T-helper 2 cell (primary cell): ENCODE measurements at regions not wholly inside any gene's neighbourhood (a gene's known extent, or its start where the extent isn't known, plus 50 kb on each side); places are given as distances from the start of the nearest gene placed in this dataset.
"Not testable (repeated sequence)": the region's sequence is repeated elsewhere in the genome, so short reads cannot be mapped to it uniquely, and the experiment has no call there.

ENCODE experiments used
- DNase-seq, 5 experiments: peaks; one replicate each; pipeline versions ENCODE4 v3.0.0 to v3.0.0-alpha.2; 2012 to 2022

DNA sequence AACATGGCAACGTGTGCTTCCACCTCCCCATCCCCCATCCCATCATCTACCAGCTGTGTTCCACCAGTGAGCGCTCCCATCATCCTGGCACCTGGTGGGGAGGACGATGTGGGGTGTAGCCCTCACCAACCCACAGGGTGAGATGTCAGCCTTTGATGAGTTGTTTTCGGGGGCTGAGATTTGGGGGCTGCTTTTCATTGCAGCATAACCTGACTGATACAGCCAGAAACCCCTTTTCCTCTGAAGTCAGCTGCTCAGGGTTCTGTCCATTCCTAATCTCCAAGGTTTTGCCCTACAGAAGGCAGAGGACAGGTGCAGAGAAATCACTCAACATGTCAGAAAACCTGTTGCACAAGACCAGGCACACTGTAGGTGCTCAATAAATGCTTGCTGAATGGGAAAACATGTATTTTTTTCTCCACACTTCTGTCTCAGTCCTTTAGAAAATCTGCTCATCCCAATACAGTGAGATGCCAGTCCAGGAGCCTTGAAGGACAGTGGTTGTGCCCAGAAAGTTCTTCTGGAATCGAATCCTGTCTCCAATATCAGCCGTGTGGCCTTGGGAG is 239.8 kb downstream of the RBM19 start:
- no peak for DNase-seq

DNA sequence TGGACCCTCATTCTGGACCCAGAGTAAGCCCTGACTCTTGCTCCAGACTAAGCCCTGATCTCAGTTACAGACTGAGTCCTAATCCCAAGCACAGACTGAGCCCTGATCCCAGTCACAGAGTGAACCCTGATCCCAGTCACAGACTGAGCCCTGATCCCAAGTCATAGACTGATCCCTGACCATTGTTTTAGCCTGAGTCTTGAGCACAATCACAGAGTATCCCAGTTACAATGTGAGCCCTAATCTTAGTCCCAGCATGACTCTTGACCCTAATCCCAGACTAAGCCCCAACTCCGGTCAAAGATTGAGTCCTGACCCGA is 240.6 kb downstream of the RBM19 start:
- no peak for DNase-seq

DNA sequence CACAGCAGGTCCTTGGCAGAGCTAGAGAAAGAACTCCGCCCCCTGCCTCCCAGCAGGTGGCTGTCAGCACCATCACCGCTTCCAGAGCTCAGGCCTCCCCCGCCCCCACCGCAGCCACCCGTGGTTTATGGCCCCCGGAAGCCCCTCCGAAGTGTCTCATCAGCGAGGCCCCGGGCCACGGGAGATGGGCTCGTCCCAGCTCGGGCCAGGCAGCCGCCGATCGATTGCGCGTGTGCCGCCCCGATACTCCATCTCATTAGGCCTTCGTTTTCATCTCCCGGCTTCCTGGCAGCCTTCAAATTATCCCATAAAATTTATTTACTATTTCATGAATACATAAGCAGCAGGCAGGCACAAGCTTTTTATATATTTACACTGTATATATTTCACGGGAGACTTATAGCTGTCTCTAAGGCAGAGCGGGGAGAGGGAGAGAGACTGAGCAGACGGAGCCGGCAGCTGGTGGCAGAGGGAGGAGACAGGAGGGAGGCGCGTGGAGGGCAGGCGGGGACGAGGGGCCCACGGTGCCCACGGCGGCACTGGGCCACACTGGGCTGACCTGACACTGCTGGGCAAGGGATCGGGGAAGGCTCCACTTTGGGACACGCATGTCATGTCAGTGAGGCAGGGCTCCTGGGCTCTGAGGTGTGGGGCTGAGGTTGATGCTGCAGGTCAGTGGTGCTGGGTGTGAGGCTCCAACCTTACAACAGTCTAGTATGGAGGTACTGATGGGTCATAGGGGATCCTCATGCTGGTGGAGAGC is 241.2 kb downstream of the RBM19 start:
- no peak for DNase-seq

DNA sequence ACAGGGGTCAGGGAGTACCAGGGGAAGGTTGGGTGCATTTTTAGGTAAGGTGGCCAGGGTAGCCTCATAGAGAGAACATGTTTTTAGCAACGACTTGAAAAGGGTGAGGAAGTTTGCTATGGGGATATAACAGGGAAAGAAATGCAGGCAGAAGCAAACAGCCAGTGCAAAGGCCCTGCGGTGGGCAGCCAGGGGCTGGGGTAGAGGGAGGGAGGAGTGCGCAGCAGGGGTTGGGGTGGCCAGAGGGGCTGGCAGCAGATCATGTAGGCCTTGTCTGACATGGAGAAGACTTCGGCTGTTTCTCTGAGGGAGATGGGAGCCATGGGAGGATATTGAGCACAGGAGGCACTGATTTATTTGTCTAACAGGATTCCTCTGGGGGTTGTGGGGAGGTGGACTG is 242.5 kb downstream of the RBM19 start:
- no peak for DNase-seq

DNA sequence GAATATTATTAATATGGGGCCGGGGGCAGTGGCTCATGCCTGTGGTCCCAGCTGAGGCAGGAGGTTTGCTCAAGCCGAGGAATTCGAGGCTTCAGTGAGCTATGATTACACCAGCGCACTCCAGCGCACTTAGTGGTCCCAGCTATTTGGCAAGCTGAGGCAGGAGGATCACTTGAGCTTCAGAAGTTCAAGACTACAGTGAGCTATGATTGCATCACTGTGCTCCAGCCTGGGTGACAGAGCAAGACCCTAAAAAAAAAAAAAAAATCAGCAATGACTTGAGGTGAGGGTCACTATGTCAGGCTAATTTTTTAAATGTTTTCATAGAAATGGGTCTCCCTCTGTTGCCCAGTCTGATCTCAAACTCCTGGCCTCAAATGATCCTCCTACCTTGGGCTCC is 243.4 kb downstream of the RBM19 start:
- DNase-seq: no peak

DNA sequence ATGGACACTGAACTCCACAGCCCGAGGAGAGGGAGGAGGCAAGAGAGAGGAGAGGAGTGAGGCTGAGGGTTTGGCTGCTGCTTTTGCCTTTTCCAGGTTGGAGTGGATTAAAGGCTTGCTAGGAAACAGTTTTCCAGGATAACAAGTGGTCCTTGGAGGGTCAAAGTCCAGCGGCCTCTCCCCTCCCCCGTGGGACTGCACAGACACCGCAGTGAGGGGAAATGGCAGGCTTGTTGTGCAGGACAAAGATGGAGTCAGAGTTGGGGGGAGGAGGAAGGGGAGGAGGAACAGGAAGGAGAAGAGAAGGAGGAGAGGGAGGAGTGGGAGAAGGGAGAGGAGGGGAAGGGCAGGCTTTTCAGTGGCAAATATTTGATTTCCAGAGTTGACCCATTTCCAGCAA is 245.5 kb downstream of the RBM19 start:
- DNase-seq: no peak

DNA sequence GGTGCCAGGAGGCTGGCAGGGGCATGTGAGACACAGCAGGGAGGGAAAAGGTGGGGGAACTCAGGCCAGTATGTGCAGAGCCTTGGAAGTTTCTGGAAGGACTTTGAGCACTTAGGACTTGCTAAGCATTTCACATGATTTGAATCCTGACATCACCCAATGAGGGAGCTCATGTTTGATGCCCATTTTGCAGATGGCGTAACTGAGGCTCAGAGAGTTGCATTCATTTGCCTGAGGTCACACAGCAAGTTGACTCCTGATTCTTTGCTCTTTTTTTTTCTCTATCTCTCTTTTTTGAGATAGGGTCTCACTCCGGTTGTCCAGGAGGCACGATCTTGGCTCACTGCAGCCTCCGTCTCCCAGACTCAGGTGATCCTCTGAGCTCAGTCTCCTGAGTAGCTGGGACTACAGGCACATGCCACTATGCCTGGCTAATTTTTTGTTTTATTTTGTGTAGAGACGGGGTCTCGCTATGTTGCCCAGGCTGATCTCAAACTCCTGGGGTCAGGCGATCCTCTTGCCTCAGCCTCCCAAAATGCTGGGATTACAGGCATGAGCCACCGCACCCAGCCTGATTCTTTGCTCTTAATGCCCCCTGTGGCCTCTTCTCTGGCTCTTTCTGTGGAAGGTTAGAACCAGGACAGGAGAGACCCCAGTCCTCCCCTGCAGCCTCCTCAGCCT is 246.1 kb downstream of the RBM19 start:
- no peak for DNase-seq

DNA sequence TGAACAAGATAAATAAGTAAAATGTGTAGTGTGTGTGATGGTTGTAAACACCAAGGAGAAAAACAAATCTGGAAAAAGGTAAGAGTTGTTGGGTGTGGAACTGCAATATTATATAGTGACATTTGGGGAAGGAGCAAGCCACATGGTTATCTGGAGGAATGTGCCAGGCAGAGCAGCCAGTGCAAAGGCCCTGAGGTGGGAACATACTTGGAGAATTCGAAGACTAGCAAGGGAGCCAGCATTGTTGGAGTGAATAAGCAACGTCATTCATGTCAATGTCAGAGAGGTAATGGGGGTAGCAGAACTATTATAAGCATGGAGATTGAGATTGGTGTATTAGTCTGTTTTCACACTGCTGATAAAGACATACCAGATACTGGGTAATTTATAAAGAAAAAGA is 241.5 kb upstream of the LHX5 start:
- DNase-seq: no peak

DNA sequence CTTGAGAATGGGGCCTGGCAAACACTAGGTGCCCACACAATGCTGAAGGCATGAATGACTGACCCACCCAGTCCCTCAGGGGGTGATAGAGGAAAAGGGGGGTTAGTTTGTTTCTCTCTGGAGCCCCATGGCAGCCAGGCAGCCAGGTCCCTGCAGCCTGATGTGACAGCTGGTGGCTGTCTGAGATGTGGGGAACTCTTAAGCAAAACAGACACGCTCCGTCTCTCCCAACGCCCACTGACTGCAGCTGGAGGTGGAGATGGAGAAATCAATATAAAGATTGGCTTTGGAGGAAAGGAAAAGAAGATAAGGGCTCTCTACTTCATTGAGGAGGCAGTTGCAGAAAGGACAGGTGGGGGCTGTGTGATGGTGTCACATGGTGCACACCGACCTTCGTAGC is 240.8 kb upstream of the LHX5 start:
- DNase-seq: no peak

DNA sequence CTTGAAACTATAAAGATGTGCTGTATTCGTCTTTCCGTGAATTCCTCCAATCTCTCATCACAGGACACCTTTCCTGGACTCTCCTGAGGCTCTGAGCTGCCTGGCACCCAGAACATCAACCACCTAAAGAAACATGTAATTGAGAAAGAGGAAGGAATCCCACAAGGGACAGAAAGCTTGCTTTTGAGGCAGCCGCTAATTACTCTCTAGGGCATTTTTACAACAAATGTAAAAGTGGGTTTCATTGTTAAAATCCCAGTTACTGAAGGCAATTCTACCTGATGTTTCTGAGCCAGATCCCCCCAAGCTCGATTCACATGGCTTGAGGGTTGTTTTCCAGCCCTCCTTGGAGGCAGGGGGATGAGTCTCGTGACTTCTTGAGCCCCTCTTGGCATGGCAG is 238.5 kb upstream of the LHX5 start:
- DNase-seq: no peak

DNA sequence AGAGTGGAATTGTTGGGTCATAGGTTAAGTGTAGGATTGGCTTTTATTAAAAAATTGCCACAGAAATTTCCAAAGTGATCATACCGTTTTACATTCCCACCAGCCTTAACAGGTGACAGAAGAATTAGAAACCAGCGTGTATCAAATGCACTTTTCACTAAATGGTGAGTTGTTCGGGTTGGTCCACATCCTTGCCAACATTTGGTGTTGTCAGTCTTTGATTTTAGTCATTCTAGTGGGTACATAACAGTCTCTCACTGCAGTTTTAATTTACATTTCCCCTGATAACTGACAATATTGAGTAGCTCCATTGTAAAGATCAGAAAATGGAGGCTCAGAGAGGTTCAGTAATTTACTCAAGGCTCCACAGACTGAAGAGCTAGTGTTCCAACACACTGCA is 237.8 kb upstream of the LHX5 start:
- no peak for DNase-seq

DNA sequence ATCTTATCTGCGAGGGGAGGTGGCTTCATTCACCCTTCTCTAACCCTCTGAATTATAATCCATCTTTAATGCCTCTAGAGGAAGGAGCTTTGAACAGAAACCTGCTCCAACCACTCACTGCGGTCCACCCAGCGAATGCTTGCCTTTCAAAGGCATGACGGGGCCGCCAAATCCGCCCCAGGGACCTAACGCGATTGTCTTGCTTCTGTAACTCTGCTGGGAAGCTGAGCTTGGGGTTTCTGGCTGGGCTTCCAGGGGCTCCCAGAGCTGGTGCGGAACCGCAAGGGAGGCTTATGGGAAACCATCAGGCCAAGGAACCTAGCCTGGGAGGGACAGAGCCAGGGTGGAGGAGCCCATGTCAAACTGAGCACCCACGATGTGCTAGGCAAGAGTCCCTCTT is 231.2 kb upstream of the LHX5 start:
- DNase-seq: no peak

DNA sequence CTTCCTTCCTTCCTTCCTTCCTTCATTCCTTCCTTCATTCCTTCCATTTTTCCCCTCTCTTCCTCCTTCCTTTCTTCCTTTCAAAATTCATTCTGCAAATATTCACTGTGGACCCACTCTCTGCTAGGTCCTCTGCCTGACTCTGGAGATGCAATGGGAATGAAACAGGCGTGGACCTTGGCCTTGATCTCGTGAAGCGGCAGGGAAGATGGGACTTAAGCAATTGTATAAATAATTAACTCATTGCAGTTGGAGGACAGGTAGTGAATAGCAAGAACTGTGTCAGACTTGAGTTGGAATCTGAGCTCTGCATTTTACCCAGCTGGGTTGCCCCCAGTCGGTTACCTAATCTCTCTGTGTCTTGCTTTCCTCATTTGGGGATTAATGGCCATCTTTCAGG is 230.6 kb upstream of the LHX5 start:
- no peak for DNase-seq

DNA sequence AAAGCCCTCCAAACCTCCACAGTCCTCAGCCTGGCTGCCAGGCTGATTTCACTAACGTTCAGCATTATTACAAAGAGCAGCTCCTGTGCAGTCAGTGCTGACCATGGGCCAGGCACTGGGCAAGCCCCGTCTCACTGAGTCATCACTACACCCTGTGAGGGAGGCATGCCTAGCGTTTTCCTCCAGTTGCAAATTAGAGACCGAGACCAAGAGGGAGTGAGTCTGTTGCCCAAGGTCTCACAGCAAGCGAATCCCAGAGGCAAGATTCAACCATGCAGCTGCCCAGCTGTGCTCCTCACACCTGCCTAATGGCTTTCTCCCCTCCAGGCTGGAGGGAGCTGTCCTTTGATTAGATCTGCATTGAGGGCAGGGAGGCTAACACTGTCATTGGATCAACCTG is 229.3 kb upstream of the LHX5 start:
- DNase-seq: no peak

DNA sequence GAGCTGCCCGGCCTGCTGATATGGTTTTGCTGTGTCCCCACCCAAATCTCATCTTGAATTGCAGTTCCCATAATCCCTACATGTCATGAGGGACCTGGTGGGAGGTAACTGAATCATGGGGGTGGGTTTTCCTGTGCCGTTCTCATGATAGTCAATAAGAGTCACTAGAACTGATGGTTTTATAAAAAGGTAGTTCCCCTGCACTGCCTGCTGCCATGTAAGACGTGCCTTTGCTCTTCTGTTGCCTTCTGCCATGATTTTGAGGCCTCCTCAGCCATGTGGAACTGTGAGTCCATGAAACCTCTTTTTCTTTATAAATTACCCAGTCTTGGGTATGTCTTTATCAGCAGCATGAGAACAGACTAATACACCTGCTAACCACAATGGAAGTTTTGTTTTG is 228.3 kb upstream of the LHX5 start:
- DNase-seq: not testable (repeated sequence)

DNA sequence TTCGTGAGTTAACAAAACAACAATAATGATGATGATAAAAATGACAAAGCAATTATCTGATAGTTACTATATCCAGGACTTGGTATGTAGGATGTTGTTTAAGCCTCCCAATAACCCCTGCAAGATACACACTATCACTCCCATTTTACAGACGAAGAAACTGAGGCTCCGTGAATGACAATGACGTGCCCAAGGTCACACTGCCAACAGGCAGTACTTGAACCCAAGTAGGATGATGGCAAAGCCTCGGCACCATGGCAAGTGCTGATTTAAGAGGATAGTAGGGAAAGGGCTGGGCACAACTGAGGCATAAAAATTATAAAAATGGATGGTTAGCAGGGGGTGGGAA is 226.8 kb upstream of the LHX5 start:
- DNase-seq: no peak

DNA sequence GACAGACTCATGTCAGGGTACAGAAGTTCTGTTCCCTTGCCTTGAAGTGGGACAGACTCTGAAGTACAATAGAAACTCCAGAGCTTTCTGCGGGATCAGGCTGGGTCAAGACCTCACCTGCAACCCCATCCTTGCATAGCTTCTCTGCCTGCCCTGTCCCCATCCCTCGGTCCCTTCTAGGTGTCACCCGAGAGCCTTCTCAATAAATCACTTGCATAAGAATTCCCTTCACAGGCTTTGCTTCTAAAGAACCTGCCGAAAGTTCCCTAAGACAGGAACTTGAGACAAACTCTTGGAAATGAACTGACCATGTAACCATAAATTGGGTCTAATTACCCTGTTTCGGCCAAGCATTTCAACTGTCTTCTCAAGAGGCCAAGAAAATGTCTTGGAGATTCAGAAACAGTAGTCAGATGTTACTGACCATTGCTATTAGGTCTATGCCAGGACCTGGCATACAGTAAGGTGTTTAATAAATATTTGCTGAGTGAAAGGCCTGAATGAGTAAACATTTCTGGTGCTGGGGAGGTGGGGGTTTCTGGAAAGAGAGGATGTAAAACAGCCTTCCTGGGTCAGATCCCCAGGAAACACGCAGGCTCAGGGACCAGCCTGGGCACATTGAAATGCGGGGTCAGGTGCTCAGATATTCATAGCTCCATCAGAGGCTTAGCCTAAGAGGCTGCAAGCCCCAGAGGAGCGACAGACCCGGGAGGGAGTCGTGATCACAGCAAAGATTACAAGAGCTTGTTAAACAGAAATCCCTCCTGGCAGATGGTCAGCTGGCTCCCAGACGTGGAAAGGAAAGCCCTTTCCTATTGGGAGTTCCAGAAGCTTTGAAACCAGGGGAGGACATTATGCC is 226.2 kb upstream of the LHX5 start:
- DNase-seq: no peak

DNA sequence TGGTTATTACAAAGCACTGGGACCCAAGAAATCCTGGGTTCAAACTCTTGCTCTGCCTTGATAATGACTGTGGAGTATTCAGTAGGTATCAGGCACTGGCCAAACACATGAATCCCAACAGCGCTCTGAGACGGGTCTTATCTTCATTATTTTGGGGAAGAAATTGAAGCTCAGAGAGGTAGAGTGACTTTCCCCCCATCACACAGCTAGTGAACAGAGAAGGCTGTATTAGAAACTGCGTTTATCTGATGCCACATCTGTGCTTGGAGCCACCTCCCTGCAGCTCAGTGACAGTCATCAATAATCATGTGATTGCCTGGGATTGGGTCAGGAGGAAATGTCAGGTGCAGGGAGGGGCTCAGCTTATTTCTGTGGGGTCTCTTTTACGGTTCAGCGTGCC is 225.4 kb upstream of the LHX5 start:
- DNase-seq: no peak

DNA sequence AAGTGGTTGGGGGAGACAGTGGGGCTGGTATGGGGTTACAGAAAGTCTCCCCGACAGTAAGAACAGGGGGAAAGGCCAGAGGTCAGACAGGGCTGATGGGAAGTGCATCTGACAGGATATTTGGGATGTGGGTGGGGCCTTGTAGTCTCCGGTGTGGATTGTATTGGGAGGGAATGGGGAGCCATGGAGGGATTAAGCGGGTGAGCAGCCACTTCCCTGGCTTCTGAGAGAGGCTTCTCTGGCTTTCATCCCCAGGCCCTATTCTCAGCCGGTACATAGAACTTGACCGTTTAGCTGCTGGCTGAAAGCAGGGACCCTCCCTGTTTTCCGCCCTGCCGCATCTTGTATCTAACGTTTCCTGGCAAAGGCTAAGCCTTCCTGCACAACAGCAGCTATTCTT is 222.0 kb upstream of the LHX5 start:
- DNase-seq: no peak

DNA sequence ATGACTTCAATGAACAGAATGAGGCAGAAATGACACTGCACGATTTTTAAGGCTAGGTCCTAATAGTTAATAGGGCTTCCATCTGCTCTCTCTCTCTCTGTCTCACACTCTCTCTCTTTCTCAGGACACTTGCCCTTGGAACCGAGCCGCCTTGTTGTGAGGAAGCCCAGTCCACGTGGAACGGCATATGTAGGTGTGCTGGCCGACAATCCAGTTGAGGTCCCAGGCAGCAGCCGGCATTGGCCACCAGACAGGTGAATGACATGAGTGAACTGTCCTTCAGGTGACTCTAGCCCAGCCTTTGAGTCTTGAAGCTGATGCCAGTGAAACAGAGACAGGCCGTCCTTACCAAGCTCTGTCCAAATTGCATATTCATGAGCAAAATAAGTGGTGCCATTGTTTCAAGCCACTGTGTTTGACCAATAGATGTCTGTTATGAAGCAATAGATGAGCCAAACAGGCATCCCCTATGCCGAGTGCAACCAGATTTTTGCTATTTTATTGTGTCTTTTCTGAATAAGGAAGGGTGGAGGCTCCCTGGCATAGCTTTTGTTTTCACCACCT is 217.5 kb upstream of the LHX5 start:
- no peak for DNase-seq

DNA sequence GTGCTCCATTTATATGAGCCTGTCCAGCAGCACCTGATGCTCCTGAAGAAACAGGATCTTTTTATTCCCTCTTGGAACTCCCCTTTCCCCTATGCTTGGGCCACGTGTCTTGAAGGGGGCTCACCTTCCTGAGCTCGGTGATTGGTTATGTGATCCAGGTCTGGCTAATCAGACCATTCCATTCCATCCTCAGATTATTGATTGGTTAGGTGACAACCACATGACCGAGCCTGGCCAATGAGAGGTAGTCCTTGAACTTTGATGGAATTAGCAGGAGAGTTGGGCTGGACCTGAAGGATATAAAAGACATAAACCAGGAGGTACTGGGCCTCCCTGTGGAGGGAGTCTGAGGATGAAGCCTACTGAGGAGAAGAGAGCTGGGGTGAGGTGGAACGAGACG is 216.6 kb upstream of the LHX5 start:
- no peak for DNase-seq

DNA sequence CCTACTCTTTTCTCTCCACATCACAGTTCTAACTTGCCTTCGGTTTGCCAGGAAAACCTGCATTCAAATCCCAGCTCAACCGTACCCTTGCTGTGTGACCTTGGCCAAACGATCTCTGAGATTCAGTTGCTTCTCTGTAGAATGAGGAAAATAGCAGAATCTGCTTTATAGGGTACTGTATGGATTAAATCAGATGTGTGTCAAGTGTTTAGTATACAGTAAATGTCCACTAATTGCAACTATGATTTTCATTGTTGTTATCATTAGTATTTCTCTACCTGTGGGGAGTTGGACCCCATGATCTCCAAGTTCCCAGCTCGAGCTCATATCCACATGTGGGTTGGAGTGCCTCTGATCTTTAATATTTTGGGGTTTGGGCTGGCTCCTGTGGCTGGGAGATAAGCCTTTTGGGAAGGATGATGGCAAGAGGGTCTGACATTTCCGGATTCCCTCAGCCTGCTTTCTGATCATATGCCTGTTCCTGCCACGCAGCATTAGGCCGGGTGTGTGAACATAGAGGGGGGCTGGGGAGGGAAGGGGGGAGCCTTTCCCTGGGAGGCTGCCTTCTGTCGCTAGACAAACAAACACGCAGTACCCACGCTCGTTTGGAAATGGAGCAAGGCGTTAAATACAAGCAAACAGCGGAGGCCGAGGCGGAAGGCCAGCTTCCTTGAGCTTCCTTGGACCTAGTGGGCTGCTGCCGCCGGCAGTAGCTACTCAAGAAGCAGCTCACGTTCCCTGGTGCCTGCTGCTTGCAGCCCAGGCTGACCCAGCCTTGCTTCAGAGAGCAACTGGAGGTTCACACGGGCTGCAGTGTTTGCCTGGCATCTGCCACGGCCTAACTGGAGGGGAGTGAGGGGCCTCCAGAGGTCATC is 213.5 kb upstream of the LHX5 start:
- no peak for DNase-seq
